ENCODE measurements at regions not wholly inside any gene's neighbourhood (a gene's known extent, or its start where the extent isn't known, plus 50 kb on each side); places are given as distances from the start of the nearest gene placed in this dataset.

GRCh38 chr6:168387911-168388310 lies 53.1 kb upstream of the SMOC2 start:
- no peak for DNase-seq
- intact Hi-C loops (cut with DNase I) = loop anchor here in 1 of 2 donors (5.0 kb wide), 1 partner anchor 54 kb away; the partner anchor contains the start of gene SMOC2
- 95 to 96% methylated on average over 18 of the region's 18 CpGs for WGBS, 2 donors

GRCh38 chr6:168388641-168389633 lies 52.0 kb upstream of the SMOC2 start:
- WGBS, 2 donors = 88 to 92% methylated on average over 32 of the region's 32 CpGs
- ATAC-seq (ENCODE audit: low FRiP score) (no peak), DNase-seq (peak in 1 of 2 donors; percentile 69)
- Histone ChIP-seq H3K27me3 (ENCODE audit: control insufficient read depth in 1 of 2, insufficient read depth in 2 of 2, low read length in 1 of 2) (no peaks in the 10 kb centered on the region), H3K4me3 (ENCODE audit: low read length in 2 of 2) (no peak overlapping the region), H3K9me3 (ENCODE audit: control insufficient read depth, low read length) (no peaks in the 10 kb centered on the region), H3K4me1 (ENCODE audit: control insufficient read depth in 1 of 2, insufficient read depth in 2 of 2, low read length in 2 of 2) (peaks cover 0 to 4% of the 10 kb centered on the region in 2 donors), H3K36me3 (ENCODE audit: control insufficient read depth in 1 of 2, insufficient read depth in 2 of 2, low read length in 1 of 2) (no peaks in the 10 kb centered on the region), H3K27ac (ENCODE audit: low read depth in 1 of 2, low read length in 2 of 2) (no peak overlapping the region)
- intact Hi-C loops (cut with DNase I) = loop anchor here in 1 of 2 donors (5.0 kb wide), 1 partner anchor 53 kb away; the partner anchor contains the start of gene SMOC2

More at GRCh38 chr6:168387911-168388310, 53.1 kb upstream of the SMOC2 start:
- no peaks in the 10 kb centered on the region for H3K36me3 ChIP-seq (ENCODE audit: control insufficient read depth in 1 of 2, insufficient read depth in 2 of 2, low read length in 1 of 2)
- H3K27ac ChIP-seq (ENCODE audit: low read depth in 1 of 2, low read length in 2 of 2) = no peak overlapping the region
- H3K4me1 ChIP-seq (ENCODE audit: control insufficient read depth in 1 of 2, insufficient read depth in 2 of 2, low read length in 2 of 2) = peaks cover 0 to 4% of the 10 kb centered on the region in 2 donors
- H3K27me3 ChIP-seq (ENCODE audit: control insufficient read depth in 1 of 2, insufficient read depth in 2 of 2, low read length in 1 of 2) = no peaks in the 10 kb centered on the region
- no peak overlapping the region for H3K4me3 ChIP-seq (ENCODE audit: low read length in 2 of 2)
- ATAC-seq (ENCODE audit: low FRiP score) = no peak
- H3K9me3 ChIP-seq (ENCODE audit: control insufficient read depth, low read length) = no peaks in the 10 kb centered on the region

- H3K4me1 ChIP-seq (ENCODE audit: control insufficient read depth in 1 of 2, insufficient read depth in 2 of 2, low read length in 2 of 2) = peaks cover 0 to 1% of the 10 kb centered on the region in 2 donors
- no peaks in the 10 kb centered on the region for H3K36me3 ChIP-seq (ENCODE audit: control insufficient read depth in 1 of 2, insufficient read depth in 2 of 2, low read length in 1 of 2)
- no peaks in the 10 kb centered on the region for H3K9me3 ChIP-seq (ENCODE audit: control insufficient read depth, low read length)
- H3K27ac ChIP-seq (ENCODE audit: low read depth in 1 of 2, low read length in 2 of 2) = no peak overlapping the region
- ATAC-seq (ENCODE audit: low FRiP score) (no peak), DNase-seq (peak in 1 of 2 donors; percentile 56)
- no peak overlapping the region for H3K4me3 ChIP-seq (ENCODE audit: low read length in 2 of 2)
- no peaks in the 10 kb centered on the region for H3K27me3 ChIP-seq (ENCODE audit: control insufficient read depth in 1 of 2, insufficient read depth in 2 of 2, low read length in 1 of 2)
- intact Hi-C loops (cut with DNase I) = no loop called here
- WGBS, 2 donors = 67 to 74% methylated on average over 17 of the region's 17 CpGs
Measured at GRCh38 chr6:168390749-168391420, 50.1 kb upstream of the SMOC2 start.

Measured in aorta (tissue), 5 donors.